KMS-11 (cell line): ENCODE measurements at regions not wholly inside any gene's neighbourhood (a gene's known extent, or its start where the extent isn't known, plus 50 kb on each side); places are given as distances from the start of the nearest gene placed in this dataset.
"Not testable (repeated sequence)": the region's sequence is repeated elsewhere in the genome, so short reads cannot be mapped to it uniquely, and the experiment has no call there.

ENCODE experiments used
- H2AFZ ChIP-seq: fragments of 200-600 bp; sonication (generic); 2 replicates; pipeline ENCODE4 v1.6.1; 2016; ENCODE audit warnings: antibody characterized with exemption, mixed run types, low read depth
- H3K27ac ChIP-seq: fragments of 200-600 bp; sonication (generic); 2 replicates; pipeline ENCODE4 v1.6.1; 2016; ENCODE audit warnings: mild to moderate bottlenecking, mixed run types
- H3K27me3 ChIP-seq: fragments of 200-600 bp; sonication (generic); 2 replicates; pipeline ENCODE4 v1.6.1; 2017; ENCODE audit warnings: mild to moderate bottlenecking, low read depth, mixed run types, moderate library complexity; ENCODE audit not compliant: insufficient read depth
- H3K36me3 ChIP-seq: fragments of 200-600 bp; sonication (generic); 2 replicates; pipeline ENCODE4 v1.6.1; 2017; ENCODE audit warnings: mild to moderate bottlenecking, mixed run types; ENCODE audit not compliant: insufficient read depth
- H3K4me1 ChIP-seq: fragments of 200-600 bp; sonication (generic); 2 replicates; pipeline ENCODE4 v1.6.1; 2016; ENCODE audit warnings: mild to moderate bottlenecking, low read depth, mixed run types; ENCODE audit not compliant: poor library complexity, severe bottlenecking
- H3K4me2 ChIP-seq: fragments of 200-600 bp; sonication (generic); 2 replicates; pipeline ENCODE4 v1.7.0; 2016; ENCODE audit warnings: mild to moderate bottlenecking, mixed run types
- H3K4me3 ChIP-seq: fragments of 200-600 bp; sonication (generic); IDR thresholded peaks from 2 replicates; pipeline ENCODE4 v1.6.1; 2017; ENCODE audit warnings: low read depth, low read length, mixed read lengths; ENCODE audit not compliant: insufficient read depth
- H3K79me2 ChIP-seq: fragments of 200-600 bp; sonication (generic); 2 replicates; pipeline ENCODE4 v1.6.1; 2016; ENCODE audit warnings: low read depth, mixed run types; ENCODE audit not compliant: insufficient read depth
- H3K9ac ChIP-seq: fragments of 200-600 bp; sonication (generic); 2 replicates; pipeline ENCODE4 v1.6.1; 2016; ENCODE audit warnings: mild to moderate bottlenecking, mixed run types
- H4K20me1 ChIP-seq: fragments of 200-600 bp; sonication (generic); 2 replicates; pipeline ENCODE4 v1.6.1; 2016; ENCODE audit warnings: mild to moderate bottlenecking, mixed run types; ENCODE audit not compliant: insufficient read depth
- TF ChIP-seq, protein P1 (sequence below): fragments of 200-600 bp; sonication (generic); conservative IDR thresholded peaks from 2 replicates; pipeline ENCODE4 v1.6.1; 2017; ENCODE audit warnings: low read depth, mild to moderate bottlenecking, antibody characterized with exemption, low read length, moderate library complexity, mixed read lengths

GRCh38 chr12:47343684-47344567 lies 264.2 kb upstream of the AMIGO2 start:
- Histone ChIP-seq H3K36me3 (no peaks in the 10 kb centered on the region), H3K27ac (no peak overlapping the region), H3K4me2 (no peak overlapping the region), H3K79me2 (no peaks in the 10 kb centered on the region), H3K4me3 (no peak overlapping the region), H3K9ac (no peak overlapping the region), H3K27me3 (no peaks in the 10 kb centered on the region), H4K20me1 (no peaks in the 10 kb centered on the region), H2AFZ (no peak overlapping the region), H3K4me1 (no peaks in the 10 kb centered on the region)
- TF ChIP-seq, protein P1, sequence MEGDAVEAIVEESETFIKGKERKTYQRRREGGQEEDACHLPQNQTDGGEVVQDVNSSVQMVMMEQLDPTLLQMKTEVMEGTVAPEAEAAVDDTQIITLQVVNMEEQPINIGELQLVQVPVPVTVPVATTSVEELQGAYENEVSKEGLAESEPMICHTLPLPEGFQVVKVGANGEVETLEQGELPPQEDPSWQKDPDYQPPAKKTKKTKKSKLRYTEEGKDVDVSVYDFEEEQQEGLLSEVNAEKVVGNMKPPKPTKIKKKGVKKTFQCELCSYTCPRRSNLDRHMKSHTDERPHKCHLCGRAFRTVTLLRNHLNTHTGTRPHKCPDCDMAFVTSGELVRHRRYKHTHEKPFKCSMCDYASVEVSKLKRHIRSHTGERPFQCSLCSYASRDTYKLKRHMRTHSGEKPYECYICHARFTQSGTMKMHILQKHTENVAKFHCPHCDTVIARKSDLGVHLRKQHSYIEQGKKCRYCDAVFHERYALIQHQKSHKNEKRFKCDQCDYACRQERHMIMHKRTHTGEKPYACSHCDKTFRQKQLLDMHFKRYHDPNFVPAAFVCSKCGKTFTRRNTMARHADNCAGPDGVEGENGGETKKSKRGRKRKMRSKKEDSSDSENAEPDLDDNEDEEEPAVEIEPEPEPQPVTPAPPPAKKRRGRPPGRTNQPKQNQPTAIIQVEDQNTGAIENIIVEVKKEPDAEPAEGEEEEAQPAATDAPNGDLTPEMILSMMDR, result no peak

- Histone ChIP-seq H3K4me2 (no peak overlapping the region), H3K4me1 (no peaks in the 10 kb centered on the region), H3K27me3 (no peaks in the 10 kb centered on the region), H3K4me3 (no peak overlapping the region), H3K9ac (no peak overlapping the region), H3K27ac (no peak overlapping the region), H2AFZ (no peak overlapping the region), H3K79me2 (no peaks in the 10 kb centered on the region), H3K36me3 (no peaks in the 10 kb centered on the region), H4K20me1 (no peaks in the 10 kb centered on the region)
- TF ChIP-seq, protein P1, result no peak
Observed at GRCh38 chr12:47340411-47341015, 260.8 kb upstream of the AMIGO2 start.

DNA sequence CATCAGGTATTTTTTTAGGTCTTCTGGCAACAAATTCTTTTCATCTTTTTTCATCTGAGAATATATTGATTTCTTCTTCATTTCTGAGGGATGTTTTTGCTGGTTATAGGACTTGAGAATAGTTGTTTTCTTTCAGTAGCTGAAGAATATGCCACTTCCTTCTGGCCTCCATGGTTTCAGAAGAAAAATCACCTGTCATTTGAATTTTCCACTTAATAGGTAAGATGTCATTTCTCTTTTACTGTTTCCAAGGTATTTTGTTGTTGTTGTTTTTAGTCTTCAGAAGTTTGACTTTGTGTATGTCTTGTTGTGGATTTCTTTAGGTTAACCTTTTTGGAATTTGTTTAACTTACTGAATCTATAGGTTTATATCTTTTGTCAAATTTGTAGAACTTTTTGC lies 257.8 kb upstream of the AMIGO2 start:
- Histone ChIP-seq H3K4me3 (no peak overlapping the region), H3K4me2 (no peak overlapping the region), H3K27me3 (no peaks in the 10 kb centered on the region), H3K9ac (no peak overlapping the region), H3K27ac (no peak overlapping the region), H4K20me1 (no peaks in the 10 kb centered on the region), H3K79me2 (no peaks in the 10 kb centered on the region), H2AFZ (no peak overlapping the region), H3K4me1 (no peaks in the 10 kb centered on the region), H3K36me3 (no peaks in the 10 kb centered on the region)
- TF ChIP-seq, protein P1, result no peak

DNA sequence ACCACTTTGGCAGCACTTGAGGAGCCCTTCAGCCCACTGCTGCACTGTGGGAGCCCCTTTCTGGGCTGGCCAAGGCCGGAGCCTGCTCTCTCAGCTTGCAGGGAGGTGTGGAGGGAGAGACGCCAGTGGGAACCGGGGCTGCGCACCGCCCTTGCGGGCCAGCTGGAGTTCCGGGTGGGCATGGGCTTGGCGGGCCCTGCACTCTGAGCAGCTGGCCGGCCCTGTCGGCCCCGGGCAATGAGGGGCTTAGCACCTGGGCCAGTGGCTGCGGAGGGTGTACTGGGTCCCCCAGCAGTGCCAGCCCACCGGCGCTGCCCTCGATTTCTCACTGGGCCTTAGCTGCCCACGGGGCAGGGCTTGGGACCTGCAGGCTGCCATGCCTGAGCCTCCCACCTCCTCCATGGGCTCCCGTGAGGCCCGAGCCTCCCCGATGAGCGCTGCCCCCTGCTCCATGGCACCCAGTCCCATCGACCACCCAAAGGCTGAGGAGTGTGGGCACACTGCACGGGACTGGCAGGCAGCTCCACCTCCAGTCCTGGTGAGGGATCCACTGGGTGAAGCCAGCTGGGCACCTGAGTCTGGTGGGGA lies 253.6 kb upstream of the AMIGO2 start:
- not testable (repeated sequence) for H3K4me1 ChIP-seq, H3K9ac ChIP-seq, H3K4me3 ChIP-seq, H3K27me3 ChIP-seq, H3K79me2 ChIP-seq, H3K27ac ChIP-seq, H4K20me1 ChIP-seq, H3K36me3 ChIP-seq, H3K4me2 ChIP-seq, H2AFZ ChIP-seq
